ENCODE measurements at regions not wholly inside any gene's neighbourhood (a gene's known extent, or its start where the extent isn't known, plus 50 kb on each side); places are given as distances from the start of the nearest gene placed in this dataset.

- H3K4me3 ChIP-seq (ENCODE audit: low read length) = no peak overlapping the region
- no peak for DNase-seq (ENCODE audit: low read depth)
- no peak for TF ChIP-seq CTCF (IDR thresholded peaks at IDR 0.05; ENCODE audit: insufficient read depth, low read depth, low read length, missing control alignments)
Measured at GRCh38 chr1:30603081-30603858, 120.1 kb downstream of the MATN1 start.

GRCh38 chr1:30601316-30602085 lies 121.9 kb downstream of the MATN1 start:
- DNase-seq (ENCODE audit: low read depth) = no peak
- TF ChIP-seq CTCF (IDR thresholded peaks at IDR 0.05; ENCODE audit: insufficient read depth, low read depth, low read length, missing control alignments) = no peak
- no peak overlapping the region for H3K4me3 ChIP-seq (ENCODE audit: low read length)

GRCh38 chr1:30600706-30601105 lies 122.7 kb downstream of the MATN1 start:
- no peak overlapping the region for H3K4me3 ChIP-seq (ENCODE audit: low read length)
- TF ChIP-seq CTCF (IDR thresholded peaks at IDR 0.05; ENCODE audit: insufficient read depth, low read depth, low read length, missing control alignments) = no peak
- no peak for DNase-seq (ENCODE audit: low read depth)

- DNase-seq (ENCODE audit: low read depth) = no peak
- no peak for TF ChIP-seq CTCF (IDR thresholded peaks at IDR 0.05; ENCODE audit: insufficient read depth, low read depth, low read length, missing control alignments)
- H3K4me3 ChIP-seq (ENCODE audit: low read length) = no peak overlapping the region
Measured at GRCh38 chr1:30600258-30600657, 123.1 kb downstream of the MATN1 start.

- no peak for TF ChIP-seq CTCF (IDR thresholded peaks at IDR 0.05; ENCODE audit: insufficient read depth, low read depth, low read length, missing control alignments)
- no peak overlapping the region for H3K4me3 ChIP-seq (ENCODE audit: low read length)
- no peak for DNase-seq (ENCODE audit: low read depth)
Measured at GRCh38 chr1:30599721-30600120, 123.7 kb downstream of the MATN1 start.

GRCh38 chr1:30598571-30599114 lies 124.7 kb downstream of the MATN1 start:
- DNase-seq (ENCODE audit: low read depth) = no peak
- TF ChIP-seq CTCF (IDR thresholded peaks at IDR 0.05; ENCODE audit: insufficient read depth, low read depth, low read length, missing control alignments) = no peak
- no peak overlapping the region for H3K4me3 ChIP-seq (ENCODE audit: low read length)

Measured in epithelial cell of esophagus (primary cell).